Keratinocyte (primary cell): ENCODE measurements at regions not wholly inside any gene's neighbourhood (a gene's known extent, or its start where the extent isn't known, plus 50 kb on each side); places are given as distances from the start of the nearest gene placed in this dataset.

Experiments used
- DNase-seq: peaks from one replicate; pipeline ENCODE4 v3.0.0-alpha.2; 2011; ENCODE audit warnings: low read depth, missing footprints, low spot score
- FAIRE-seq: peaks from 2 replicates; lab custom pipeline; 2011; peaks lifted over from hg19 to GRCh38; lab: Jason Lieb, UNC
- H2AFZ ChIP-seq: 2 replicates; pipeline ENCODE4 v1.6.0; 2012; ENCODE audit warnings: low read length, control low read depth, inconsistent platforms; ENCODE audit not compliant: control insufficient read depth
- H3K27ac ChIP-seq: 2 replicates; pipeline ENCODE4 v1.5.1; 2011; ENCODE audit warnings: low read length; ENCODE audit not compliant: control insufficient read depth, insufficient read depth
- H3K27me3 ChIP-seq: 3 replicates; pipeline ENCODE4 v1.6.0; 2011; ENCODE audit warnings: low read length; ENCODE audit not compliant: control insufficient read depth, insufficient read depth; ENCODE audit errors: extremely low read depth
- H3K36me3 ChIP-seq, 2 experiments: 2 replicates in 1 of 2; 3 replicates in 1 of 2; pipeline ENCODE4 v1.5.1; 2011; ENCODE audit warnings: low read length in 2 of 2, mild to moderate bottlenecking in 1 of 2; ENCODE audit not compliant: control insufficient read depth in 2 of 2, insufficient read depth in 2 of 2; ENCODE audit errors: extremely low read depth in 1 of 2
- H3K4me1 ChIP-seq: 3 replicates; pipeline ENCODE4 v1.5.1; 2011; ENCODE audit warnings: low read length; ENCODE audit not compliant: control insufficient read depth, insufficient read depth; ENCODE audit errors: extremely low read depth
- H3K4me2 ChIP-seq: 3 replicates; pipeline ENCODE4 v1.6.0; 2011; ENCODE audit warnings: low read depth, low read length; ENCODE audit not compliant: control insufficient read depth, insufficient read depth; ENCODE audit errors: extremely low read depth
- H3K4me3 ChIP-seq, 3 experiments: fragments of 200-600 bp in 1 of 3; sonication (generic) in 1 of 3; 2 replicates in 2 of 3; 3 replicates in 1 of 3; pipeline ENCODE4 v1.5.1; 2011 to 2016; ENCODE audit warnings: low read length in 3 of 3, mild to moderate bottlenecking in 3 of 3, control low read depth in 2 of 3, inconsistent platforms in 1 of 3, low read depth in 1 of 3, mixed read lengths in 1 of 3, mixed run types in 1 of 3, moderate library complexity in 1 of 3; ENCODE audit not compliant: control insufficient read depth in 2 of 3, insufficient read depth in 2 of 3; ENCODE audit errors: extremely low read depth in 1 of 3
- H3K79me2 ChIP-seq: 2 replicates; pipeline ENCODE4 v1.6.0; 2012; ENCODE audit warnings: low read length; ENCODE audit not compliant: control insufficient read depth, insufficient read depth
- H3K9ac ChIP-seq: 3 replicates; pipeline ENCODE4 v1.6.0; 2011; ENCODE audit warnings: low read length; ENCODE audit not compliant: control insufficient read depth, insufficient read depth; ENCODE audit errors: extremely low read depth
- H3K9me1 ChIP-seq: 3 replicates; pipeline ENCODE4 v1.6.0; 2011; ENCODE audit warnings: low read length; ENCODE audit not compliant: control insufficient read depth, insufficient read depth; ENCODE audit errors: extremely low read depth
- H3K9me3 ChIP-seq: 2 replicates; pipeline ENCODE4 v1.5.1; 2012; ENCODE audit warnings: low read depth, low read length; ENCODE audit not compliant: control insufficient read depth
- H4K20me1 ChIP-seq: 3 replicates; pipeline ENCODE4 v1.6.0; 2011; ENCODE audit warnings: low read length; ENCODE audit not compliant: control insufficient read depth, insufficient read depth; ENCODE audit errors: extremely low read depth
- CTCF ChIP-seq, 3 experiments: IDR thresholded peaks in 1 of 3; conservative IDR thresholded peaks in 1 of 3; optimal IDR thresholded peaks in 1 of 3; 2 replicates in 2 of 3; 3 replicates in 1 of 3; pipeline versions ENCODE3 to v1.5.1; 2011; ENCODE audit warnings: low read length in 3 of 3, mild to moderate bottlenecking in 3 of 3, moderate library complexity in 2 of 3, control low read depth in 1 of 3, inconsistent platforms in 1 of 3; ENCODE audit not compliant: insufficient read depth in 2 of 3; ENCODE audit errors: extremely low read depth in 1 of 3
- EZH2 ChIP-seq: IDR thresholded peaks from one replicate; pipeline ENCODE4 v1.6.1; 2012; ENCODE audit warnings: inconsistent platforms, mild to moderate bottlenecking, low read length, moderate library complexity
- dilution Hi-C: fragments of 300-500 bp; cut with MboI; formaldehyde crosslinking; loops from one replicate; pipeline ENCODE4 v1.7.0; 2020; ENCODE audit warnings: low sequenced_read_pairs; ENCODE audit not compliant: extremely low pct_ligation_motif_present

- no peak overlapping the region for H3K27ac ChIP-seq
- TF ChIP-seq CTCF (optimal IDR thresholded peaks at IDR 0.05 in 1 of 3, IDR thresholded peaks at IDR 0.05 in 1 of 3, conservative IDR thresholded peaks at IDR 0.05 in 1 of 3; ENCODE audit: extremely low read depth in 1 of 3, insufficient read depth in 2 of 3, low read length in 3 of 3) (no peak), EZH2 (no peak)
- H3K27me3 ChIP-seq, result no peaks in the 10 kb centered on the region
- H4K20me1 ChIP-seq, result no peaks in the 10 kb centered on the region
- no peak overlapping the region for H3K9ac ChIP-seq
- H3K4me2 ChIP-seq, result no peak overlapping the region
- no peaks in the 10 kb centered on the region for H3K79me2 ChIP-seq
- H3K4me3 ChIP-seq, result no peak overlapping the region
- DNase-seq, result no peak
- H3K9me1 ChIP-seq, result no peaks in the 10 kb centered on the region
- H3K9me3 ChIP-seq, result no peaks in the 10 kb centered on the region
- H3K4me1 ChIP-seq, result peaks cover 4% of the 10 kb centered on the region
- dilution Hi-C loops, result no loop called here
- FAIRE-seq, result no peak
- H2AFZ ChIP-seq, result no peak overlapping the region
- H3K36me3 ChIP-seq, result peaks cover 0 to 2% of the 10 kb centered on the region in 2 experiments
These were observed 190.4 kb upstream of the KRR1 start for GRCh38 chr12:75701859-75702258.

GRCh38 chr12:75699728-75700496, 188.5 kb upstream of the KRR1 start:
- no peak overlapping the region for H2AFZ ChIP-seq

More at GRCh38 chr12:75699728-75700496, 188.5 kb upstream of the KRR1 start:
- Histone ChIP-seq H3K4me3 (no peak overlapping the region), H3K27me3 (no peaks in the 10 kb centered on the region), H3K27ac (no peak overlapping the region), H3K4me2 (no peak overlapping the region), H4K20me1 (no peaks in the 10 kb centered on the region), H3K9me3 (no peaks in the 10 kb centered on the region), H3K4me1 (peaks cover 5% of the 10 kb centered on the region), H3K9me1 (no peaks in the 10 kb centered on the region), H3K9ac (no peak overlapping the region), H3K79me2 (no peaks in the 10 kb centered on the region), H3K36me3 (peaks cover 0 to 2% of the 10 kb centered on the region in 2 experiments)
- FAIRE-seq, result no peak
- dilution Hi-C loops, result no loop called here
- no peak for TF ChIP-seq CTCF (optimal IDR thresholded peaks at IDR 0.05 in 1 of 3, IDR thresholded peaks at IDR 0.05 in 1 of 3, conservative IDR thresholded peaks at IDR 0.05 in 1 of 3; ENCODE audit: extremely low read depth in 1 of 3, insufficient read depth in 2 of 3, low read length in 3 of 3)
- no peak for TF ChIP-seq EZH2
- no peak for DNase-seq
